SU-DHL-6 (cell line): ENCODE measurements at regions not wholly inside any gene's neighbourhood (a gene's known extent, or its start where the extent isn't known, plus 50 kb on each side); places are given as distances from the start of the nearest gene placed in this dataset.
A peak's percentile ranks its signal among the peaks of the same experiment; 100 is the strongest.

ENCODE experiments used
- H2AFZ ChIP-seq: fragments of 200-600 bp; sonication (generic); 2 replicates; pipeline ENCODE4 v1.6.1; 2014; ENCODE audit warnings: low read depth, mild to moderate bottlenecking, moderate library complexity, mixed read lengths, antibody characterized with exemption, low read length; ENCODE audit not compliant: severe bottlenecking
- H3F3A ChIP-seq: fragments of 200-600 bp; shearing (Covaris generic); 2 replicates; pipeline ENCODE4 v1.6.0; 2016; ENCODE audit warnings: antibody characterized with exemption, mild to moderate bottlenecking; ENCODE audit not compliant: insufficient read depth
- H3K27ac ChIP-seq: fragments of 200-600 bp; sonication (generic); 2 replicates; pipeline ENCODE4 v1.5.1; 2016; ENCODE audit warnings: low read depth, mild to moderate bottlenecking, low read length, moderate library complexity, mixed read lengths
- H3K27me3 ChIP-seq: fragments of 200-600 bp; sonication (generic), shearing (Covaris generic); 2 replicates; pipeline ENCODE4 v1.6.0; 2014; ENCODE audit warnings: mild to moderate bottlenecking, low read length
- H3K36me3 ChIP-seq: fragments of 200-600 bp; sonication (generic); 2 replicates; pipeline ENCODE4 v1.6.1; 2014; ENCODE audit warnings: mild to moderate bottlenecking, low read length, mixed read lengths
- H3K4me2 ChIP-seq: fragments of 300-600, 200-600 bp; shearing (Covaris generic), sonication (generic); 2 replicates; pipeline ENCODE4 v1.6.0; 2014; ENCODE audit warnings: low read length, low read depth, mild to moderate bottlenecking; ENCODE audit not compliant: poor library complexity, severe bottlenecking
- H3K4me3 ChIP-seq: fragments of 200-600 bp; sonication (generic); 2 replicates; pipeline ENCODE4 v1.5.1; 2014; ENCODE audit warnings: antibody characterized with exemption, low read length, mild to moderate bottlenecking, mixed read lengths; ENCODE audit not compliant: insufficient read depth, poor library complexity, severe bottlenecking
- H3K79me2 ChIP-seq: fragments of 200-600 bp; sonication (generic); 2 replicates; pipeline ENCODE4 v1.6.1; 2014; ENCODE audit warnings: mild to moderate bottlenecking, low read length, moderate library complexity; ENCODE audit not compliant: insufficient read depth
- H3K9ac ChIP-seq: fragments of 200-600 bp; sonication (generic); 2 replicates; pipeline ENCODE4 v1.7.0; 2014; ENCODE audit warnings: mild to moderate bottlenecking, low read length
- H3K9me2 ChIP-seq: fragments of 200-600 bp; sonication (generic); replicated peaks from 2 replicates; pipeline ENCODE4 v1.6.1; 2014; ENCODE audit warnings: low read length; ENCODE audit not compliant: insufficient read depth
- H3K9me3 ChIP-seq: fragments of 200-600 bp; sonication (generic); 2 replicates; pipeline ENCODE4 v1.6.1; 2014; ENCODE audit warnings: low read length, mixed read lengths; ENCODE audit not compliant: insufficient read depth
- H4K20me1 ChIP-seq: fragments of 200-600 bp; sonication (generic); 2 replicates; pipeline ENCODE4 v1.6.1; 2014; ENCODE audit warnings: low read depth, mild to moderate bottlenecking, antibody characterized with exemption, low read length, moderate library complexity, mixed read lengths
- CTCF ChIP-seq: fragments of 200-600 bp; sonication (generic); IDR thresholded peaks from one replicate; pipeline ENCODE4 v1.5.1; 2017; ENCODE audit warnings: antibody characterized with exemption, mild to moderate bottlenecking, low read length, moderate library complexity; ENCODE audit not compliant: insufficient read depth, poor library complexity, severe bottlenecking
- EZH2phosphoT487 ChIP-seq: fragments of 200-600 bp; sonication (generic), shearing (Covaris generic); conservative IDR thresholded peaks from 2 replicates; pipeline ENCODE4 v1.6.1; 2018; ENCODE audit warnings: mild to moderate bottlenecking, antibody characterized with exemption, low read length, moderate library complexity, mixed read lengths

- H2AFZ ChIP-seq: no peak overlapping the region
- TF ChIP-seq CTCF: no peak
- no peak for TF ChIP-seq EZH2phosphoT487
- no peak overlapping the region for H3K27ac ChIP-seq
These were observed 356.1 kb downstream of the DAD1 start for GRCh38 chr14:22232933-22233332.

GRCh38 chr14:22232486-22232885 is 356.5 kb downstream of the DAD1 start:
- TF ChIP-seq EZH2phosphoT487 (no peak), CTCF (no peak)
- H3F3A ChIP-seq: peaks cover under 1% of the 10 kb centered on the region; the same call in 1 of the 2 replicates
- H3K9me2 ChIP-seq: no peaks in the 10 kb centered on the region

More at GRCh38 chr14:22232933-22233332, 356.1 kb downstream of the DAD1 start:
- Histone ChIP-seq H3K79me2 (no peaks in the 10 kb centered on the region), H3K4me3 (no peak overlapping the region), H3K9me2 (no peaks in the 10 kb centered on the region), H3K27me3 (no peaks in the 10 kb centered on the region), H3F3A (no peaks in the 10 kb centered on the region), H3K9me3 (peaks cover 5% of the 10 kb centered on the region; the same call in 1 of the 2 replicates), H3K9ac (no peak overlapping the region), H3K36me3 (no peaks in the 10 kb centered on the region), H3K4me2 (no peak overlapping the region), H4K20me1 (no peaks in the 10 kb centered on the region)

GRCh38 chr14:22231018-22231417 is 358.0 kb downstream of the DAD1 start:
- Histone ChIP-seq H4K20me1 (no peaks in the 10 kb centered on the region), H2AFZ (no peak overlapping the region), H3K27ac (peak overlapping the region; percentile 43), H3K36me3 (no peaks in the 10 kb centered on the region), H3K9ac (no peak overlapping the region), H3K27me3 (no peaks in the 10 kb centered on the region), H3K9me2 (no peaks in the 10 kb centered on the region), H3F3A (peaks cover 9% of the 10 kb centered on the region; the same call in 1 of the 2 replicates), H3K79me2 (no peaks in the 10 kb centered on the region), H3K4me2 (peak overlapping the region; percentile 32), H3K9me3 (peaks cover 5% of the 10 kb centered on the region; the same call in 1 of the 2 replicates), H3K4me3 (no peak overlapping the region)
- TF ChIP-seq CTCF (no peak), EZH2phosphoT487 (no peak)

More at GRCh38 chr14:22232486-22232885, 356.5 kb downstream of the DAD1 start:
- Histone ChIP-seq H4K20me1 (no peaks in the 10 kb centered on the region), H3K79me2 (no peaks in the 10 kb centered on the region), H3K9me3 (peaks cover 5% of the 10 kb centered on the region; the same call in 1 of the 2 replicates), H3K27ac (no peak overlapping the region), H3K9ac (no peak overlapping the region), H2AFZ (no peak overlapping the region), H3K4me3 (no peak overlapping the region), H3K27me3 (no peaks in the 10 kb centered on the region), H3K36me3 (no peaks in the 10 kb centered on the region), H3K4me2 (no peak overlapping the region)
